CD4-positive, alpha-beta T cell (primary cell): ENCODE measurements at regions not wholly inside any gene's neighbourhood (a gene's known extent, or its start where the extent isn't known, plus 50 kb on each side); places are given as distances from the start of the nearest gene placed in this dataset.

Experiments
- ATAC-seq: fragments of 200-7000 bp; cut with Tn5 transposase; one replicate; pipeline ENCODE4 v1.10.0; 2022; ENCODE audit warnings: mild to moderate bottlenecking; ENCODE audit not compliant: poor library complexity
- CTCF ChIA-PET: fragments of 350-600 bp; sonication (Branson Sonifier 250); formaldehyde crosslinking; loops from one replicate; lab custom pipeline; 2021; ENCODE audit warnings: antibody characterized with exemption, inconsistent platforms; lab: Charles Lee
- POLR2A ChIA-PET: fragments of 350-600 bp; sonication (Branson Sonifier 250); formaldehyde crosslinking; loops from one replicate; lab custom pipeline; 2021; ENCODE audit warnings: antibody characterized with exemption, inconsistent platforms; lab: Charles Lee
- DNase-seq, 14 experiments: peaks; one replicate each; pipeline ENCODE4 v3.0.0-alpha.2; 2013 to 2020; ENCODE audit warnings: mixed read lengths in 2 of 14
- H3K27ac ChIP-seq, 2 donors: one replicate each; pipeline versions ENCODE4 v1.5.1 to v1.7.0; 2013; ENCODE audit warnings: low read length in 2 of 2, low read depth in 1 of 2, mild to moderate bottlenecking in 1 of 2
- H3K27me3 ChIP-seq, 2 experiments: 1 replicate in 1 of 2; 2 replicates in 1 of 2; pipeline versions ENCODE4 v1.6.1 to v1.7.0; 2013; ENCODE audit warnings: low read length in 2 of 2, control low read depth in 1 of 2, mild to moderate bottlenecking in 1 of 2, moderate library complexity in 1 of 2; ENCODE audit not compliant: insufficient read depth in 2 of 2, control insufficient read depth in 1 of 2
- H3K36me3 ChIP-seq: one replicate; pipeline ENCODE4 v1.6.1; 2013; ENCODE audit warnings: low read length, control low read depth; ENCODE audit not compliant: insufficient read depth
- H3K4me1 ChIP-seq: one replicate; pipeline ENCODE4 v1.6.1; 2013; ENCODE audit warnings: low read length, control low read depth; ENCODE audit not compliant: insufficient read depth
- H3K4me3 ChIP-seq: one replicate; pipeline ENCODE4 v1.5.1; 2013; ENCODE audit warnings: mild to moderate bottlenecking, low read length, moderate library complexity
- H3K9me3 ChIP-seq, 2 experiments: 1 replicate in 1 of 2; 2 replicates in 1 of 2; pipeline versions ENCODE4 v1.6.1 to v1.7.0; 2013; ENCODE audit warnings: low read length in 2 of 2, mild to moderate bottlenecking in 2 of 2, control low read depth in 1 of 2, moderate library complexity in 1 of 2; ENCODE audit not compliant: control insufficient read depth in 1 of 2, insufficient read depth in 1 of 2
- H3K27ac Mint-ChIP-seq: one replicate; pipeline ENCODE4 v1.8.0; 2020; ENCODE audit warnings: mixed read lengths
- H3K27me3 Mint-ChIP-seq: one replicate; pipeline ENCODE4 v1.8.0; 2021; ENCODE audit warnings: mixed read lengths
- H3K36me3 Mint-ChIP-seq: one replicate; pipeline ENCODE4 v1.8.0; 2021; ENCODE audit warnings: low read depth, mixed read lengths
- H3K4me1 Mint-ChIP-seq: one replicate; pipeline ENCODE4 v1.8.0; 2021; ENCODE audit warnings: low read depth, mixed read lengths
- H3K4me3 Mint-ChIP-seq: one replicate; pipeline ENCODE4 v1.8.0; 2020; ENCODE audit warnings: mild to moderate bottlenecking, mixed read lengths
- H3K9me3 Mint-ChIP-seq: one replicate; pipeline ENCODE4 v1.8.0; 2020; ENCODE audit warnings: mixed read lengths
- CTCF ChIP-seq: fragments of 200-600 bp; IDR thresholded peaks from one replicate; pipeline ENCODE4 v1.8.0; 2022; ENCODE audit warnings: antibody characterized with exemption, mild to moderate bottlenecking
- intact Hi-C, 2 experiments: fragments of 100-400 bp; cut with DNase I in 1 of 2; cut with micrococcal nuclease in 1 of 2; formaldehyde crosslinking; loops; one replicate each; pipeline versions ENCODE4 v1.15.1 to v1.9.0; 2023 to 2025; cut with DNase I, micrococcal nuclease

GRCh38 chr17:54282886-54283285, 460.2 kb downstream of the KIF2B start:
- no peaks in the 10 kb centered on the region for H3K4me1 Mint-ChIP-seq
- H3K4me3 Mint-ChIP-seq = no peak overlapping the region
- TF ChIP-seq CTCF = no peak
- Histone ChIP-seq H3K4me1 (no peaks in the 10 kb centered on the region), H3K27me3 (no peaks in the 10 kb centered on the region), H3K27ac (no peak overlapping the region), H3K4me3 (no peak overlapping the region), H3K36me3 (no peaks in the 10 kb centered on the region), H3K9me3 (no peaks in the 10 kb centered on the region)
- no peak for DNase-seq
- peaks cover 2% of the 10 kb centered on the region for H3K9me3 Mint-ChIP-seq
- H3K36me3 Mint-ChIP-seq = no peaks in the 10 kb centered on the region
- ChIA-PET POLR2A (no interaction called here), CTCF (no interaction called here)
- no peak for ATAC-seq
- H3K27me3 Mint-ChIP-seq = no peaks in the 10 kb centered on the region
- intact Hi-C loops = no loop called here
- no peak overlapping the region for H3K27ac Mint-ChIP-seq

- Mint-ChIP-seq H3K27ac (no peak overlapping the region), H3K4me1 (no peaks in the 10 kb centered on the region), H3K27me3 (no peaks in the 10 kb centered on the region), H3K4me3 (no peak overlapping the region), H3K36me3 (no peaks in the 10 kb centered on the region), H3K9me3 (peaks cover 6% of the 10 kb centered on the region)
- DNase-seq (no peak), ATAC-seq (no peak)
- no peak for TF ChIP-seq CTCF
- no peaks in the 10 kb centered on the region for H3K36me3 ChIP-seq
- H3K9me3 ChIP-seq = no peaks in the 10 kb centered on the region
- ChIA-PET CTCF (no interaction called here), POLR2A (no interaction called here)
- no peak overlapping the region for H3K4me3 ChIP-seq
- no peak overlapping the region for H3K27ac ChIP-seq
- no peaks in the 10 kb centered on the region for H3K4me1 ChIP-seq
- intact Hi-C loops = no loop called here
- no peaks in the 10 kb centered on the region for H3K27me3 ChIP-seq
These were observed 484.6 kb downstream of the KIF2B start for GRCh38 chr17:54307351-54307750.

GRCh38 chr17:54324813-54325212, 502.1 kb downstream of the KIF2B start:
- ChIA-PET POLR2A (no interaction called here), CTCF (no interaction called here)
- H3K9me3 ChIP-seq = peaks cover 3 to 16% of the 10 kb centered on the region in 2 experiments
- no peaks in the 10 kb centered on the region for H3K27me3 ChIP-seq
- no peak for DNase-seq
- no peaks in the 10 kb centered on the region for H3K4me1 Mint-ChIP-seq
- intact Hi-C loops = no loop called here
- no peaks in the 10 kb centered on the region for H3K36me3 ChIP-seq
- TF ChIP-seq CTCF = no peak
- no peaks in the 10 kb centered on the region for H3K27me3 Mint-ChIP-seq
- H3K27ac ChIP-seq = no peak overlapping the region
- no peaks in the 10 kb centered on the region for H3K36me3 Mint-ChIP-seq
- no peak for ATAC-seq
- no peak overlapping the region for H3K4me3 ChIP-seq
- peaks cover 16% of the 10 kb centered on the region for H3K9me3 Mint-ChIP-seq
- no peak overlapping the region for H3K4me3 Mint-ChIP-seq
- no peaks in the 10 kb centered on the region for H3K4me1 ChIP-seq
- H3K27ac Mint-ChIP-seq = no peak overlapping the region
